Stomach (tissue), 8 donors: ENCODE measurements at regions not wholly inside any gene's neighbourhood (a gene's known extent, or its start where the extent isn't known, plus 50 kb on each side); places are given as distances from the start of the nearest gene placed in this dataset.

Experiments
- DNase-seq, 2 donors: peaks; one replicate each; pipeline versions ENCODE4 v3.0.0 to v3.0.0-alpha.2; 2013 to 2019
- H3K27ac ChIP-seq, 5 donors: fragments of 200-600 bp in 4 of 5; sonication (generic) in 4 of 5; one replicate each; pipeline ENCODE4 v1.5.1; 2013 to 2019; ENCODE audit warnings: mild to moderate bottlenecking in 1 of 5, moderate library complexity in 1 of 5
- H3K27me3 ChIP-seq, 3 donors: fragments of 200-600 bp; sonication (generic); one replicate each; pipeline ENCODE4 v1.5.1; 2017 to 2019; ENCODE audit warnings: mixed run types in 1 of 3
- H3K36me3 ChIP-seq, 4 donors: fragments of 200-600 bp; sonication (generic); 1 replicate in 3 of 4; 2 replicates in 1 of 4; pipeline ENCODE4 v1.5.1; 2016 to 2019
- H3K4me1 ChIP-seq, 4 donors: fragments of 200-600 bp; sonication (generic); one replicate each; pipeline ENCODE4 v1.5.1; 2016 to 2019
- H3K4me3 ChIP-seq, 4 donors: fragments of 200-600 bp; sonication (generic) in 3 of 4; one replicate each; pipeline ENCODE4 v1.5.1; 2016 to 2019; ENCODE audit warnings: mild to moderate bottlenecking in 1 of 4
- H3K9me3 ChIP-seq, 4 donors: fragments of 200-600 bp; sonication (generic); one replicate each; pipeline ENCODE4 v1.5.1; 2016 to 2019
- CTCF ChIP-seq, 7 experiments: fragments of 450-650 bp in 4 of 7; fragments of 200-600 bp in 3 of 7; sonication (generic) in 3 of 7; IDR thresholded peaks; one replicate each; pipeline ENCODE4 v1.5.1; 2016 to 2019; ENCODE audit warnings: antibody characterized with exemption in 7 of 7, control low read depth in 2 of 7, mild to moderate bottlenecking in 1 of 7
- EP300 ChIP-seq: sonication (generic); formaldehyde crosslinking; IDR thresholded peaks from one replicate; pipeline ENCODE4 v1.6.1; 2017; ENCODE audit warnings: antibody characterized with exemption
- POLR2A ChIP-seq, 4 donors: fragments of 450-650 bp; IDR thresholded peaks; one replicate each; pipeline ENCODE4 v1.6.1; 2016; ENCODE audit warnings: antibody characterized with exemption in 4 of 4, control low read depth in 2 of 4, mild to moderate bottlenecking in 1 of 4, moderate library complexity in 1 of 4
- POLR2AphosphoS5 ChIP-seq, 3 donors: sonication (generic); formaldehyde crosslinking; IDR thresholded peaks; one replicate each; pipeline ENCODE4 v1.6.1; 2016; ENCODE audit warnings: antibody characterized with exemption in 3 of 3
- WGBS, 5 donors: extraction: QIAGEN DNeasy Blood & Tissue Kit in 3 of 5; methylation state at CpG; one replicate each; pipeline versions ENCODE4 v1.1.5 to v1.1.7; 2013 to 2018; 5-methylcytosine and 5-hydroxymethylcytosine counted together
- intact Hi-C: fragments of 100-400 bp; cut with DNase I; formaldehyde crosslinking; loops from one replicate; pipeline ENCODE4 v1.15.1; 2023; ENCODE audit warnings: low total_unique reads
- donor health status: healthy with polysubstance abuse.
- donor health status: Bipolar disorder and iron deficiency.
- donor health status: healthy.

DNA sequence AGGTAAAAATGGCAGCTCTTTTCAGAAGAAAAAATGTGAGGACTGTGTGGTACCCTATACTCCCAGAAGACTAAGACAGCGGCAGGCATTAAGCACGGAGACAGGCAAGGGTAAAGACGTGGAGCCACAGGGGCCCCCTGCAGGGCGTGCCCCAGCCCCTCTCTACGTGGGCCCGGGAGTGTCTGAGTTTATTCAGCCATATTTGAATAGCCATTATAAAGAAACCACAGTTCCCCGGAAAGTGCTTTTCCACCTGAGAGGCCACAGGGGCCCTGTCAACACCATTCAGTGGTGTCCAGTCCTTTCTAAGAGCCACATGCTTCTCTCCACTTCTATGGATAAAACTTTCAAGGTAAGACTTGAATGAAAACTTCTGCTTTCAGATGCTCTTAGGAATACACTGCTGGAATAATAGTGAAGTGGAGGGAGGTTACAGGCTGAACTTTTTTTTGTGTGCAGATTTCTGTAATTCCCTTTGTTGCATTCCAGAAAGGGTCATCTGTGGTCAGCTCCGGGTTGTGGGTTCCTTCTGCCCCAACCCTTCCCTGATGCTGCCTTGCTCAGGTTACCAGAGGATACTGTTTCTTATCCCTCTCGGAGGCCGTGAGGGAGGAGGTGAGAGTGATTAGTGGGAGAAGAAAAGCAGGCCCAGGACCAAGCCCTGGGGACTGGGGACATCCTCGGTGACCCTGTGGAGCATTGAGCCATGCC lies 58.4 kb downstream of the SLC25A47 start:
- intact Hi-C loops: loop anchor here (10.0 kb wide), 1 partner anchor 263 kb away; no protein-coding TSS in a partner anchor

DNA sequence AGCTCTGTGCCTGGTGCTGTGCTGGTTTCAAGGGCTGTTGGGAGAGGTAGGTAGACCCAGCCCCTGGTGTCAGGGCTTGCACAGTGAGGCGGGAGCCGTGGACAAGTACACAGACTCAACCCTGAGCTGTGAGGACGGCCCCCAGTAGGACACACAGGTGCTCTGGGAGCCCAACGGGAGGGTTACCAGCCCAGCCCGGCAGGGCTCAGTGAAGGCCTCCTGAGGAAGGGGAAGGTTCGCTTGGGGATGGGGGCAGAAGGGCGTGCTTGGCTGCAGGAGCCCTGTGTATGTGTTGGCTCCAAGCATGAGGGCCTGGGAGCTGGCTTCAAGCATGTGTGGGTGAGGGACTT lies 58.9 kb downstream of the SLC25A47 start:
- intact Hi-C loops: loop anchor here (10.0 kb wide), 1 partner anchor 263 kb away; no protein-coding TSS in a partner anchor
- DNase-seq: no peak
- no peak overlapping the region for H3K27ac ChIP-seq

More for the DNA sequence above, 58.4 kb downstream of the SLC25A47 start:
- Histone ChIP-seq H3K36me3 (peaks cover 0 to 26% (median 20%) of the 10 kb centered on the region in 4 donors), H3K27me3 (no peaks in the 10 kb centered on the region), H3K9me3 (no peaks in the 10 kb centered on the region), H3K4me1 (peaks cover 12 to 42% (median 29%) of the 10 kb centered on the region in 4 donors), H3K27ac (no peak overlapping the region), H3K4me3 (no peak overlapping the region)
- no peak for DNase-seq
- 45 to 67% (median 61%) methylated on average over 8 to 11 of the region's 11 CpGs for WGBS, 5 donors
- TF ChIP-seq POLR2AphosphoS5 (IDR thresholded peaks at IDR 0.05): no peak
- TF ChIP-seq EP300: no peak
- no peak for TF ChIP-seq POLR2A (IDR thresholded peaks at IDR 0.05)
- TF ChIP-seq CTCF (IDR thresholded peaks at IDR 0.05): no peak

DNA sequence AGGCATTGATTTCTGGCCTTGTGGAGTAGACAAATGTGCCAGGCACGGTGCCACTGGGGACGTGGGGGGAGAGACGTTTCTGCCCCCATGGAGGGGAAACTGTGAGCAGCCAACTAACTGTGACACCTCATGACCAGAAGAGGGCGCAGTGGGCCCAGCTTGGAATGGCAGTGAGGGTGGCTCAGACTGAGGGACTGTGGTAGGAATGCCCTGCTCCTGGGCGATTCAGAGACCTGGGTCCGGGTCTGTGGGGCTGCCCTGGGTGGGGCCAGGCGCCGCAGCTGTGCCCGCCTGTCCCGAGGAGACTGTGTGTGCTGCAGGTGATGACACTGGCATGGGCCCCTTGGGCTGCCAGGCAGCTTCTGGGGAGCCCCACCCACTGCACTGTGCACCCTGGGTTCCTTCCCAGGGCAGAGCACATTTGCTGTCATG lies 60.6 kb downstream of the SLC25A47 start:
- TF ChIP-seq CTCF (IDR thresholded peaks at IDR 0.05) (peak in 5 of 7 experiments; percentile 47 to 83 (median 69)), EP300 (no peak), POLR2A (IDR thresholded peaks at IDR 0.05) (no peak), POLR2AphosphoS5 (IDR thresholded peaks at IDR 0.05) (no peak)
- Histone ChIP-seq H3K27ac (no peak overlapping the region), H3K36me3 (peaks cover 0 to 26% (median 20%) of the 10 kb centered on the region in 4 donors), H3K4me3 (no peak overlapping the region), H3K27me3 (no peaks in the 10 kb centered on the region), H3K4me1 (peaks cover under 1 to 34% (median 19%) of the 10 kb centered on the region in 4 donors), H3K9me3 (no peaks in the 10 kb centered on the region)
- WGBS, 5 donors: 23 to 39% (median 30%) methylated on average over 10 of the region's 10 CpGs
- intact Hi-C loops: loop anchor here (10.0 kb wide), 1 partner anchor 261 kb away; no protein-coding TSS in a partner anchor
- peak; percentile 77 to 87 for DNase-seq

More for the DNA sequence above, 58.9 kb downstream of the SLC25A47 start:
- H3K36me3 ChIP-seq: peaks cover 0 to 26% (median 20%) of the 10 kb centered on the region in 4 donors
- H3K9me3 ChIP-seq: no peaks in the 10 kb centered on the region
- H3K27me3 ChIP-seq: no peaks in the 10 kb centered on the region
- peaks cover 7 to 37% (median 24%) of the 10 kb centered on the region in 4 donors for H3K4me1 ChIP-seq
- WGBS, 5 donors: 46 to 75% (median 64%) methylated on average over 3 to 7 of the region's 7 CpGs
- no peak for TF ChIP-seq POLR2A (IDR thresholded peaks at IDR 0.05)
- no peak for TF ChIP-seq EP300
- no peak for TF ChIP-seq CTCF (IDR thresholded peaks at IDR 0.05)
- TF ChIP-seq POLR2AphosphoS5 (IDR thresholded peaks at IDR 0.05): no peak
- H3K4me3 ChIP-seq: no peak overlapping the region

- Histone ChIP-seq H3K9me3 (no peaks in the 10 kb centered on the region), H3K36me3 (peaks cover 0 to 26% (median 20%) of the 10 kb centered on the region in 4 donors), H3K4me1 (peaks cover 6 to 39% (median 24%) of the 10 kb centered on the region in 4 donors), H3K4me3 (no peak overlapping the region), H3K27ac (no peak overlapping the region), H3K27me3 (no peaks in the 10 kb centered on the region)
- no peak for TF ChIP-seq CTCF (IDR thresholded peaks at IDR 0.05)
- no peak for TF ChIP-seq EP300
- no peak for TF ChIP-seq POLR2A (IDR thresholded peaks at IDR 0.05)
- TF ChIP-seq POLR2AphosphoS5 (IDR thresholded peaks at IDR 0.05): no peak
- intact Hi-C loops: loop anchor here (10.0 kb wide), 1 partner anchor 261 kb away; no protein-coding TSS in a partner anchor
- no peak for DNase-seq
- 56 to 87% (median 76%) methylated on average over 5 of the region's 5 CpGs for WGBS, 5 donors
These were observed 61.1 kb downstream of the SLC25A47 start for GRCh38 chr14:100384277-100384676.
